Keratinocyte (primary cell): ENCODE measurements at regions not wholly inside any gene's neighbourhood (a gene's known extent, or its start where the extent isn't known, plus 50 kb on each side); places are given as distances from the start of the nearest gene placed in this dataset.

Source experiments
- DNase-seq: peaks from one replicate; pipeline ENCODE4 v3.0.0-alpha.2; 2011; ENCODE audit warnings: low read depth, missing footprints, low spot score
- FAIRE-seq: peaks from 2 replicates; lab custom pipeline; 2011; peaks lifted over from hg19 to GRCh38; lab: Jason Lieb, UNC
- H2AFZ ChIP-seq: 2 replicates; pipeline ENCODE4 v1.6.0; 2012; ENCODE audit warnings: low read length, control low read depth, inconsistent platforms; ENCODE audit not compliant: control insufficient read depth
- H3K27ac ChIP-seq: 2 replicates; pipeline ENCODE4 v1.5.1; 2011; ENCODE audit warnings: low read length; ENCODE audit not compliant: control insufficient read depth, insufficient read depth
- H3K27me3 ChIP-seq: 3 replicates; pipeline ENCODE4 v1.6.0; 2011; ENCODE audit warnings: low read length; ENCODE audit not compliant: control insufficient read depth, insufficient read depth; ENCODE audit errors: extremely low read depth
- H3K36me3 ChIP-seq, 2 experiments: 2 replicates in 1 of 2; 3 replicates in 1 of 2; pipeline ENCODE4 v1.5.1; 2011; ENCODE audit warnings: low read length in 2 of 2, mild to moderate bottlenecking in 1 of 2; ENCODE audit not compliant: control insufficient read depth in 2 of 2, insufficient read depth in 2 of 2; ENCODE audit errors: extremely low read depth in 1 of 2
- H3K4me1 ChIP-seq: 3 replicates; pipeline ENCODE4 v1.5.1; 2011; ENCODE audit warnings: low read length; ENCODE audit not compliant: control insufficient read depth, insufficient read depth; ENCODE audit errors: extremely low read depth
- H3K4me2 ChIP-seq: 3 replicates; pipeline ENCODE4 v1.6.0; 2011; ENCODE audit warnings: low read depth, low read length; ENCODE audit not compliant: control insufficient read depth, insufficient read depth; ENCODE audit errors: extremely low read depth
- H3K4me3 ChIP-seq, 3 experiments: fragments of 200-600 bp in 1 of 3; sonication (generic) in 1 of 3; 2 replicates in 2 of 3; 3 replicates in 1 of 3; pipeline ENCODE4 v1.5.1; 2011 to 2016; ENCODE audit warnings: low read length in 3 of 3, mild to moderate bottlenecking in 3 of 3, control low read depth in 2 of 3, inconsistent platforms in 1 of 3, low read depth in 1 of 3, mixed read lengths in 1 of 3, mixed run types in 1 of 3, moderate library complexity in 1 of 3; ENCODE audit not compliant: control insufficient read depth in 2 of 3, insufficient read depth in 2 of 3; ENCODE audit errors: extremely low read depth in 1 of 3
- H3K79me2 ChIP-seq: 2 replicates; pipeline ENCODE4 v1.6.0; 2012; ENCODE audit warnings: low read length; ENCODE audit not compliant: control insufficient read depth, insufficient read depth
- H3K9ac ChIP-seq: 3 replicates; pipeline ENCODE4 v1.6.0; 2011; ENCODE audit warnings: low read length; ENCODE audit not compliant: control insufficient read depth, insufficient read depth; ENCODE audit errors: extremely low read depth
- H3K9me1 ChIP-seq: 3 replicates; pipeline ENCODE4 v1.6.0; 2011; ENCODE audit warnings: low read length; ENCODE audit not compliant: control insufficient read depth, insufficient read depth; ENCODE audit errors: extremely low read depth
- H3K9me3 ChIP-seq: 2 replicates; pipeline ENCODE4 v1.5.1; 2012; ENCODE audit warnings: low read depth, low read length; ENCODE audit not compliant: control insufficient read depth
- H4K20me1 ChIP-seq: 3 replicates; pipeline ENCODE4 v1.6.0; 2011; ENCODE audit warnings: low read length; ENCODE audit not compliant: control insufficient read depth, insufficient read depth; ENCODE audit errors: extremely low read depth
- CTCF ChIP-seq, 3 experiments: IDR thresholded peaks in 1 of 3; conservative IDR thresholded peaks in 1 of 3; optimal IDR thresholded peaks in 1 of 3; 2 replicates in 2 of 3; 3 replicates in 1 of 3; pipeline versions ENCODE3 to v1.5.1; 2011; ENCODE audit warnings: low read length in 3 of 3, mild to moderate bottlenecking in 3 of 3, moderate library complexity in 2 of 3, control low read depth in 1 of 3, inconsistent platforms in 1 of 3; ENCODE audit not compliant: insufficient read depth in 2 of 3; ENCODE audit errors: extremely low read depth in 1 of 3
- EZH2 ChIP-seq: IDR thresholded peaks from one replicate; pipeline ENCODE4 v1.6.1; 2012; ENCODE audit warnings: inconsistent platforms, mild to moderate bottlenecking, low read length, moderate library complexity
- dilution Hi-C: fragments of 300-500 bp; cut with MboI; formaldehyde crosslinking; loops from one replicate; pipeline ENCODE4 v1.7.0; 2020; ENCODE audit warnings: low sequenced_read_pairs; ENCODE audit not compliant: extremely low pct_ligation_motif_present

GRCh38 chrX:118254611-118255010 is 91.3 kb upstream of the WDR44 start:
- no peak overlapping the region for H2AFZ ChIP-seq
- no peak overlapping the region for H3K9ac ChIP-seq
- H3K27me3 ChIP-seq: no peaks in the 10 kb centered on the region
- TF ChIP-seq EZH2 (no peak), CTCF (optimal IDR thresholded peaks at IDR 0.05 in 1 of 3, IDR thresholded peaks at IDR 0.05 in 1 of 3, conservative IDR thresholded peaks at IDR 0.05 in 1 of 3; ENCODE audit: extremely low read depth in 1 of 3, insufficient read depth in 2 of 3, low read length in 3 of 3) (peak; percentile 40 to 56 (median 56))
- no peak overlapping the region for H3K4me3 ChIP-seq
- no peaks in the 10 kb centered on the region for H3K9me1 ChIP-seq
- H3K79me2 ChIP-seq: no peaks in the 10 kb centered on the region
- no peak for FAIRE-seq
- no peaks in the 10 kb centered on the region for H3K4me1 ChIP-seq
- H3K9me3 ChIP-seq: no peaks in the 10 kb centered on the region
- H4K20me1 ChIP-seq: no peaks in the 10 kb centered on the region
- dilution Hi-C loops: no loop called here
- H3K4me2 ChIP-seq: no peak overlapping the region
- no peak overlapping the region for H3K27ac ChIP-seq
- H3K36me3 ChIP-seq: no peaks in the 10 kb centered on the region
- DNase-seq: peak; percentile 26

- no peaks in the 10 kb centered on the region for H3K9me3 ChIP-seq
- H4K20me1 ChIP-seq: no peaks in the 10 kb centered on the region
- no peak overlapping the region for H3K4me2 ChIP-seq
- no peaks in the 10 kb centered on the region for H3K4me1 ChIP-seq
- no peak for FAIRE-seq
- H3K9ac ChIP-seq: no peak overlapping the region
- no peaks in the 10 kb centered on the region for H3K9me1 ChIP-seq
- H3K27ac ChIP-seq: no peak overlapping the region
- no peaks in the 10 kb centered on the region for H3K36me3 ChIP-seq
- H3K79me2 ChIP-seq: no peaks in the 10 kb centered on the region
- TF ChIP-seq CTCF (optimal IDR thresholded peaks at IDR 0.05 in 1 of 3, IDR thresholded peaks at IDR 0.05 in 1 of 3, conservative IDR thresholded peaks at IDR 0.05 in 1 of 3; ENCODE audit: extremely low read depth in 1 of 3, insufficient read depth in 2 of 3, low read length in 3 of 3) (no peak), EZH2 (no peak)
- H3K4me3 ChIP-seq: no peak overlapping the region
- dilution Hi-C loops: no loop called here
- no peaks in the 10 kb centered on the region for H3K27me3 ChIP-seq
- DNase-seq: no peak
- H2AFZ ChIP-seq: no peak overlapping the region
Observed at GRCh38 chrX:118255921-118256320, 90.0 kb upstream of the WDR44 start.
